GM12878 (cell line): ENCODE measurements at regions not wholly inside any gene's neighbourhood (a gene's known extent, or its start where the extent isn't known, plus 50 kb on each side); places are given as distances from the start of the nearest gene placed in this dataset.

Experiments
- ATAC-seq: fragments of 200-7000 bp; cut with Tn5 transposase; 3 replicates; pipeline ENCODE4 v1.9.1; 2020; ENCODE audit warnings: mild to moderate bottlenecking, moderate library complexity
- BruUV-seq: library from RNA; stranded (reverse); fragments of 400-500 nt; replicated peaks from 2 replicates; lab custom pipeline; 2021; lab: Mats Ljungman, UMichigan
- CTCF ChIA-PET: fragments of 300-600 bp; sonication (Branson Sonifier 250); formaldehyde crosslinking; extraction: SDS; loops from one replicate; lab custom pipeline; 2021; ENCODE audit warnings: inconsistent platforms; lab: Yijun Ruan, JAX
- POLR2A ChIA-PET: fragments of 350-600 bp; formaldehyde crosslinking; extraction: SDS; loops from one replicate; lab custom pipeline; 2021; ENCODE audit warnings: inconsistent platforms; lab: Charles Lee
- RAD21 ChIA-PET: fragments of 300-600 bp; sonication (Branson Sonifier 250); formaldehyde crosslinking; loops from one replicate; lab custom pipeline; 2023; ENCODE audit warnings: antibody characterized with exemption; ENCODE audit not compliant: unreplicated experiment; lab: Charles Lee
- SMC1A ChIA-PET: fragments of 300-600 bp; sonication (Branson Sonifier 250); formaldehyde crosslinking; loops from one replicate; lab custom pipeline; 2023; ENCODE audit not compliant: unreplicated experiment, uncharacterized antibody; lab: Charles Lee
- DNase-seq: peaks from one replicate; pipeline ENCODE4 v3.0.0-alpha.2; 2011; ENCODE audit warnings: low read depth, low spot score
- FAIRE-seq: peaks from 3 replicates; lab custom pipeline; 2011; peaks lifted over from hg19 to GRCh38; lab: Jason Lieb, UNC
- H2AFZ ChIP-seq: 2 replicates; pipeline ENCODE4 v1.6.0; 2011; ENCODE audit warnings: low read depth, low read length, control low read depth; ENCODE audit not compliant: control insufficient read depth
- H3K27ac ChIP-seq: 2 replicates; pipeline ENCODE4 v1.5.1; 2011; ENCODE audit warnings: control low read depth; ENCODE audit not compliant: control insufficient read depth, insufficient read depth
- H3K27me3 ChIP-seq, 2 experiments: replicated peaks in 1 of 2; 2 replicates each; pipeline versions ENCODE4 v1.6.0 to v1.6.1; 2011; ENCODE audit warnings: low read length in 1 of 2; ENCODE audit not compliant: control insufficient read depth in 2 of 2, insufficient read depth in 2 of 2
- H3K36me3 ChIP-seq, 2 experiments: 2 replicates each; pipeline ENCODE4 v1.5.1; 2011; ENCODE audit warnings: low read length in 1 of 2; ENCODE audit not compliant: control insufficient read depth in 2 of 2, insufficient read depth in 2 of 2
- H3K4me1 ChIP-seq: 2 replicates; pipeline ENCODE4 v1.6.1; 2011; ENCODE audit warnings: mild to moderate bottlenecking, low read length, moderate library complexity, mixed read lengths; ENCODE audit not compliant: control insufficient read depth, insufficient read depth
- H3K4me2 ChIP-seq: 2 replicates; pipeline ENCODE4 v1.6.0; 2011; ENCODE audit warnings: control low read depth; ENCODE audit not compliant: control insufficient read depth, insufficient read depth
- H3K4me3 ChIP-seq: fragments of 200-600 bp; sonication (generic); 2 replicates; pipeline ENCODE4 v1.5.1; 2016
- H3K79me2 ChIP-seq: 2 replicates; pipeline ENCODE4 v1.6.0; 2011; ENCODE audit warnings: low read length; ENCODE audit not compliant: control insufficient read depth, insufficient read depth
- H3K9ac ChIP-seq: 2 replicates; pipeline ENCODE4 v1.8.0; 2011; ENCODE audit warnings: low read length, control low read depth, mixed read lengths; ENCODE audit not compliant: control insufficient read depth, insufficient read depth
- H3K9me3 ChIP-seq: replicated peaks from 3 replicates; pipeline ENCODE4 v1.5.1; 2011; ENCODE audit warnings: mild to moderate bottlenecking, low read length; ENCODE audit not compliant: control insufficient read depth, insufficient read depth
- H4K20me1 ChIP-seq: 2 replicates; pipeline ENCODE4 v1.6.0; 2011; ENCODE audit not compliant: control insufficient read depth, insufficient read depth
- BRCA1 ChIP-seq: IDR thresholded peaks from 2 replicates; pipeline ENCODE4 v1.6.1; 2011; ENCODE audit warnings: low read depth, low read length, improper control_type of control experiment
- JUND ChIP-seq: IDR thresholded peaks from 2 replicates; pipeline ENCODE4 v1.6.1; 2012; ENCODE audit warnings: low read depth, mild to moderate bottlenecking, low read length, improper control_type of control experiment, moderate library complexity
- MEF2A ChIP-seq: IDR thresholded peaks from 2 replicates; pipeline ENCODE4 v1.6.1; 2011; ENCODE audit warnings: low read depth, mild to moderate bottlenecking, low read length, moderate library complexity; ENCODE audit not compliant: insufficient read depth
- MXI1 ChIP-seq: fragments of 150-350 bp; IDR thresholded peaks from 2 replicates; pipeline ENCODE4 v1.6.1; 2011; ENCODE audit warnings: low read depth, mild to moderate bottlenecking, inconsistent platforms, low read length, improper control_type of control experiment
- NFYA ChIP-seq: IDR thresholded peaks from 2 replicates; pipeline ENCODE4 v1.6.1; 2011; ENCODE audit warnings: low read depth, mild to moderate bottlenecking, low read length, improper control_type of control experiment, borderline replicate concordance
- PAX8 ChIP-seq: fragments of 450-650 bp; IDR thresholded peaks from 2 replicates; pipeline ENCODE4 v1.6.1; 2017; ENCODE audit warnings: mild to moderate bottlenecking, moderate library complexity
- PML ChIP-seq: IDR thresholded peaks from 2 replicates; pipeline ENCODE4 v1.6.1; 2012; ENCODE audit warnings: low read length, inconsistent platforms
- RAD21 ChIP-seq: IDR thresholded peaks from 2 replicates; pipeline ENCODE4 v1.6.1; 2011; ENCODE audit warnings: mild to moderate bottlenecking, low read depth, low read length, moderate library complexity; ENCODE audit not compliant: insufficient read depth
- RELA ChIP-seq: fragments of 450-650 bp; IDR thresholded peaks from 2 replicates; pipeline ENCODE4 v1.8.0; 2014; ENCODE audit warnings: borderline replicate concordance; ENCODE audit not compliant: partially characterized antibody
- SIX5 ChIP-seq: IDR thresholded peaks from 2 replicates; pipeline ENCODE4 v1.6.1; 2011; ENCODE audit warnings: mild to moderate bottlenecking, low read depth, low read length, moderate library complexity; ENCODE audit not compliant: severe bottlenecking
- STAT3 ChIP-seq: IDR thresholded peaks from 2 replicates; pipeline ENCODE4 v1.6.1; 2011; ENCODE audit warnings: low read depth, low read length, improper control_type of control experiment
- TCF12 ChIP-seq: IDR thresholded peaks from 2 replicates; pipeline ENCODE4 v1.6.1; 2011; ENCODE audit warnings: low read depth, mild to moderate bottlenecking, low read length
- ZNF207 ChIP-seq: fragments of 450-650 bp; IDR thresholded peaks from 2 replicates; pipeline ENCODE4 v1.6.1; 2014; ENCODE audit warnings: antibody characterized with exemption, mild to moderate bottlenecking, borderline replicate concordance
- ZNF384 ChIP-seq: IDR thresholded peaks from 2 replicates; pipeline ENCODE4 v1.6.1; 2012; ENCODE audit warnings: low read depth, mild to moderate bottlenecking, low read length, improper control_type of control experiment, borderline replicate concordance
- ZZZ3 ChIP-seq: IDR thresholded peaks from 2 replicates; pipeline ENCODE4 v1.6.1; 2011; ENCODE audit warnings: low read depth; ENCODE audit not compliant: control insufficient read depth, insufficient read length
- WGBS: methylation state at CpG from one replicate; pipeline ENCODE4 v1.1.6; 2016; ENCODE audit warnings: low lambda C conversion rate; ENCODE audit not compliant: insufficient replicate concordance, insufficient coverage; ENCODE audit errors: missing lambda C conversion rate; 5-methylcytosine and 5-hydroxymethylcytosine counted together
- in situ Hi-C: fragments of 300-500 bp; cut with MboI; formaldehyde crosslinking; loops from 9 replicates; pipeline ENCODE4 v1.14.3; 2018; ENCODE audit warnings: mixed read lengths
- intact Hi-C: fragments of 100-400 bp; cut with micrococcal nuclease; formaldehyde crosslinking; loops from one replicate; pipeline ENCODE4 v1.14.2; 2022; ENCODE audit not compliant: unreplicated experiment
- TF ChIP-seq, protein P1 (sequence below): fragments of 450-650 bp; IDR thresholded peaks from 2 replicates; pipeline ENCODE4 v1.6.1; 2017; ENCODE audit warnings: antibody characterized with exemption, mild to moderate bottlenecking, moderate library complexity

- TF ChIP-seq TCF12 = no peak
- TF ChIP-seq RAD21 = no peak
- no peak for TF ChIP-seq BRCA1
These were observed 467.8 kb downstream of the ZNF804A start (continued) for GRCh38 chr2:185066128-185066527.

DNA sequence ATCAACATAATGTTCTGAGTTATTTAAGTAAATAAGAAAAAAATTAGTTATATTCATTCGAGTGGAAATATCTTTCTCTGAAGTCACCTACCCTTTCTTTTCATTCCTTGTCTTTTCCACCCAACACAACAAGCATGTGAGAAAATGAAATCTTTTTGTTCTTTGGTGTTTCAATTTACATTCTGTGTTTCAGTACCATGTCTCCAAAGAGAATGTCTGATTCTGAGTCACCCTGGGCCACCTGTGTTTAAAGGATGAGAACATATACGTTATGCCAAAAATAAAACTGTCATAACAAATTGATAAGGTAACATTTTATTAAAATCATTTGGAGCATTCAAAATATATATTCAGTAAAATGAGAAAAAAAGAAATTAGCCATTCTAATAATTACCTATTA is 470.8 kb downstream of the ZNF804A start:
- ChIA-PET RAD21 (no interaction called here), SMC1A (no interaction called here), POLR2A (no interaction called here), CTCF (no interaction called here)
- BruUV-seq = no TSS peak
- no peaks in the 10 kb centered on the region for H4K20me1 ChIP-seq
- H3K4me1 ChIP-seq = no peaks in the 10 kb centered on the region
- no peaks in the 10 kb centered on the region for H3K36me3 ChIP-seq
- FAIRE-seq (no peak), DNase-seq (no peak), ATAC-seq (no peak)
- intact Hi-C loops = no loop called here
- H3K4me3 ChIP-seq = no peak overlapping the region
- no peak overlapping the region for H3K27ac ChIP-seq
- WGBS = 5% methylated on average over 2 of the region's 2 CpGs
- no peaks in the 10 kb centered on the region for H3K9me3 ChIP-seq
- in situ Hi-C loops = no loop called here
- TF ChIP-seq PAX8 (no peak), ZNF207 (no peak), BRCA1 (no peak), JUND (no peak), ZNF384 (no peak), MEF2A (no peak), PML (no peak), ZZZ3 (no peak), SIX5 (no peak), NFYA (no peak), STAT3 (no peak), MXI1 (no peak), RELA (no peak)
- TF ChIP-seq, protein P1, sequence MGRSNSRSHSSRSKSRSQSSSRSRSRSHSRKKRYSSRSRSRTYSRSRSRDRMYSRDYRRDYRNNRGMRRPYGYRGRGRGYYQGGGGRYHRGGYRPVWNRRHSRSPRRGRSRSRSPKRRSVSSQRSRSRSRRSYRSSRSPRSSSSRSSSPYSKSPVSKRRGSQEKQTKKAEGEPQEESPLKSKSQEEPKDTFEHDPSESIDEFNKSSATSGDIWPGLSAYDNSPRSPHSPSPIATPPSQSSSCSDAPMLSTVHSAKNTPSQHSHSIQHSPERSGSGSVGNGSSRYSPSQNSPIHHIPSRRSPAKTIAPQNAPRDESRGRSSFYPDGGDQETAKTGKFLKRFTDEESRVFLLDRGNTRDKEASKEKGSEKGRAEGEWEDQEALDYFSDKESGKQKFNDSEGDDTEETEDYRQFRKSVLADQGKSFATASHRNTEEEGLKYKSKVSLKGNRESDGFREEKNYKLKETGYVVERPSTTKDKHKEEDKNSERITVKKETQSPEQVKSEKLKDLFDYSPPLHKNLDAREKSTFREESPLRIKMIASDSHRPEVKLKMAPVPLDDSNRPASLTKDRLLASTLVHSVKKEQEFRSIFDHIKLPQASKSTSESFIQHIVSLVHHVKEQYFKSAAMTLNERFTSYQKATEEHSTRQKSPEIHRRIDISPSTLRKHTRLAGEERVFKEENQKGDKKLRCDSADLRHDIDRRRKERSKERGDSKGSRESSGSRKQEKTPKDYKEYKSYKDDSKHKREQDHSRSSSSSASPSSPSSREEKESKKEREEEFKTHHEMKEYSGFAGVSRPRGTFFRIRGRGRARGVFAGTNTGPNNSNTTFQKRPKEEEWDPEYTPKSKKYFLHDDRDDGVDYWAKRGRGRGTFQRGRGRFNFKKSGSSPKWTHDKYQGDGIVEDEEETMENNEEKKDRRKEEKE = no peak
- H2AFZ ChIP-seq = no peak overlapping the region
- H3K9ac ChIP-seq = no peak overlapping the region
- no peak overlapping the region for H3K4me2 ChIP-seq
- H3K79me2 ChIP-seq = no peaks in the 10 kb centered on the region
- no peaks in the 10 kb centered on the region for H3K27me3 ChIP-seq
